T-helper 1 cell treated with Interleukin-12 subunit alpha and Interleukin-12 subunit beta and Interleukin-4 antibody, amounts not matched to agents 30 ng/mL and 1 ng/mL, for 36 hours (primary cell): ENCODE measurements at regions not wholly inside any gene's neighbourhood (a gene's known extent, or its start where the extent isn't known, plus 50 kb on each side); places are given as distances from the start of the nearest gene placed in this dataset.

Source experiments
- intact Hi-C: fragments of 100-400 bp; cut with micrococcal nuclease; formaldehyde crosslinking; loops from one replicate; pipeline ENCODE4 v1.15.1; 2024

GRCh38 chr7:24469118-24469517 lies 104.1 kb upstream of the PALS2 start:
- intact Hi-C loops = no loop called here

- intact Hi-C loops = no loop called here
These were observed 101.2 kb upstream of the PALS2 start for GRCh38 chr7:24472093-24472492.

GRCh38 chr7:24475166-24475961 lies 97.9 kb upstream of the PALS2 start:
- intact Hi-C loops = no loop called here

- intact Hi-C loops = no loop called here
These were observed 97.0 kb upstream of the PALS2 start for GRCh38 chr7:24476227-24476626.

GRCh38 chr7:24477398-24478136 lies 95.7 kb upstream of the PALS2 start:
- intact Hi-C loops = no loop called here

GRCh38 chr7:24478137-24478655 lies 95.1 kb upstream of the PALS2 start:
- intact Hi-C loops = no loop called here

- intact Hi-C loops = no loop called here
These were observed 92.8 kb upstream of the PALS2 start for GRCh38 chr7:24480501-24480900.

- intact Hi-C loops = no loop called here
These were observed 89.4 kb upstream of the PALS2 start for GRCh38 chr7:24483804-24484203.

- intact Hi-C loops = no loop called here
These were observed 80.7 kb upstream of the PALS2 start for GRCh38 chr7:24492576-24492975.

- intact Hi-C loops = no loop called here
These were observed 78.4 kb upstream of the PALS2 start for GRCh38 chr7:24494832-24495231.

GRCh38 chr7:24496036-24496435 lies 77.2 kb upstream of the PALS2 start:
- intact Hi-C loops = no loop called here

GRCh38 chr7:24498439-24498838 lies 74.8 kb upstream of the PALS2 start:
- intact Hi-C loops = no loop called here

GRCh38 chr7:24499871-24500270 lies 73.4 kb upstream of the PALS2 start:
- intact Hi-C loops = no loop called here

- intact Hi-C loops = no loop called here
These were observed 72.7 kb upstream of the PALS2 start for GRCh38 chr7:24500599-24500998.

- intact Hi-C loops = no loop called here
These were observed 72.2 kb upstream of the PALS2 start for GRCh38 chr7:24501009-24501408.

- intact Hi-C loops = no loop called here
These were observed 71.7 kb upstream of the PALS2 start for GRCh38 chr7:24501443-24502134.

- intact Hi-C loops = no loop called here
These were observed 71.1 kb upstream of the PALS2 start for GRCh38 chr7:24502135-24502488.

- intact Hi-C loops = no loop called here
These were observed 69.7 kb upstream of the PALS2 start for GRCh38 chr7:24503506-24503905.

GRCh38 chr7:24504040-24504439 lies 69.2 kb upstream of the PALS2 start:
- intact Hi-C loops = no loop called here

- intact Hi-C loops = no loop called here
These were observed 68.4 kb upstream of the PALS2 start for GRCh38 chr7:24504836-24505235.

- intact Hi-C loops = no loop called here
These were observed 67.3 kb upstream of the PALS2 start for GRCh38 chr7:24505968-24506367.

GRCh38 chr7:24508316-24508715 lies 64.9 kb upstream of the PALS2 start:
- intact Hi-C loops = no loop called here
